ENCODE measurements at regions not wholly inside any gene's neighbourhood (a gene's known extent, or its start where the extent isn't known, plus 50 kb on each side); places are given as distances from the start of the nearest gene placed in this dataset.
"Not testable (repeated sequence)": the region's sequence is repeated elsewhere in the genome, so short reads cannot be mapped to it uniquely, and the experiment has no call there.

- no peak overlapping the region for H3K27ac Mint-ChIP-seq
- H3K4me1 Mint-ChIP-seq (ENCODE audit: low read depth): peaks cover 1% of the 10 kb centered on the region
- H3K36me3 Mint-ChIP-seq (ENCODE audit: insufficient read depth): peaks cover 7% of the 10 kb centered on the region
These were observed 498.1 kb upstream of the ZNF608 start for GRCh38 chr5:125244531-125244930.

GRCh38 chr5:125245216-125245615, 498.8 kb upstream of the ZNF608 start:
- Mint-ChIP-seq H3K27me3 (no peaks in the 10 kb centered on the region), H3K36me3 (ENCODE audit: insufficient read depth) (peaks cover 7% of the 10 kb centered on the region), H3K4me1 (ENCODE audit: low read depth) (peaks cover 8% of the 10 kb centered on the region), H3K4me3 (ENCODE audit: low read depth) (no peak overlapping the region), H3K9me3 (ENCODE audit: low read depth) (peaks cover 43% of the 10 kb centered on the region), H3K27ac (no peak overlapping the region)
- no peak for DNase-seq (ENCODE audit: low spot score, unreplicated experiment)
- no peak for TF ChIP-seq CTCF (IDR thresholded peaks at IDR 0.05; ENCODE audit: unreplicated experiment)

More at GRCh38 chr5:125244531-125244930, 498.1 kb upstream of the ZNF608 start:
- no peaks in the 10 kb centered on the region for H3K27me3 Mint-ChIP-seq
- H3K4me3 Mint-ChIP-seq (ENCODE audit: low read depth): no peak overlapping the region
- H3K9me3 Mint-ChIP-seq (ENCODE audit: low read depth): peaks cover 41% of the 10 kb centered on the region
- DNase-seq (ENCODE audit: low spot score, unreplicated experiment): no peak
- no peak for TF ChIP-seq CTCF (IDR thresholded peaks at IDR 0.05; ENCODE audit: unreplicated experiment)

GRCh38 chr5:125249400-125249799, 503.0 kb upstream of the ZNF608 start:
- no peaks in the 10 kb centered on the region for H3K27me3 Mint-ChIP-seq
- peaks cover 9% of the 10 kb centered on the region for H3K36me3 Mint-ChIP-seq (ENCODE audit: insufficient read depth)
- DNase-seq (ENCODE audit: low spot score, unreplicated experiment): no peak
- peaks cover 36% of the 10 kb centered on the region for H3K9me3 Mint-ChIP-seq (ENCODE audit: low read depth)
- peaks cover 9% of the 10 kb centered on the region for H3K4me1 Mint-ChIP-seq (ENCODE audit: low read depth)
- no peak overlapping the region for H3K27ac Mint-ChIP-seq
- no peak for TF ChIP-seq CTCF (IDR thresholded peaks at IDR 0.05; ENCODE audit: unreplicated experiment)
- H3K4me3 Mint-ChIP-seq (ENCODE audit: low read depth): no peak overlapping the region

- H3K4me1 Mint-ChIP-seq (ENCODE audit: low read depth): peaks cover 12% of the 10 kb centered on the region
- peaks cover 6% of the 10 kb centered on the region for H3K36me3 Mint-ChIP-seq (ENCODE audit: insufficient read depth)
- TF ChIP-seq CTCF (IDR thresholded peaks at IDR 0.05; ENCODE audit: unreplicated experiment): no peak
- no peak for DNase-seq (ENCODE audit: low spot score, unreplicated experiment)
- H3K4me3 Mint-ChIP-seq (ENCODE audit: low read depth): no peak overlapping the region
- H3K27me3 Mint-ChIP-seq: no peaks in the 10 kb centered on the region
- H3K9me3 Mint-ChIP-seq (ENCODE audit: low read depth): peaks cover 36% of the 10 kb centered on the region
- H3K27ac Mint-ChIP-seq: no peak overlapping the region
These were observed 505.3 kb upstream of the ZNF608 start for GRCh38 chr5:125251703-125252102.

GRCh38 chr5:125253634-125254033, 507.2 kb upstream of the ZNF608 start:
- not testable (repeated sequence) for DNase-seq (ENCODE audit: low spot score, unreplicated experiment); H3K27me3 Mint-ChIP-seq; H3K36me3 Mint-ChIP-seq (ENCODE audit: insufficient read depth); H3K27ac Mint-ChIP-seq; H3K4me3 Mint-ChIP-seq (ENCODE audit: low read depth)
- Mint-ChIP-seq H3K9me3 (ENCODE audit: low read depth) (peaks cover 23% of the 10 kb centered on the region), H3K4me1 (ENCODE audit: low read depth) (peaks cover 12% of the 10 kb centered on the region)

- Mint-ChIP-seq H3K27me3 (no peaks in the 10 kb centered on the region), H3K36me3 (ENCODE audit: insufficient read depth) (peaks cover 4% of the 10 kb centered on the region), H3K4me3 (ENCODE audit: low read depth) (no peak overlapping the region), H3K27ac (no peak overlapping the region), H3K9me3 (ENCODE audit: low read depth) (peaks cover 23% of the 10 kb centered on the region), H3K4me1 (ENCODE audit: low read depth) (peaks cover 12% of the 10 kb centered on the region)
- DNase-seq (ENCODE audit: low spot score, unreplicated experiment): no peak
- no peak for TF ChIP-seq CTCF (IDR thresholded peaks at IDR 0.05; ENCODE audit: unreplicated experiment)
These were observed 507.8 kb upstream of the ZNF608 start for GRCh38 chr5:125254267-125254666.
